ENCODE measurements at regions not wholly inside any gene's neighbourhood (a gene's known extent, or its start where the extent isn't known, plus 50 kb on each side); places are given as distances from the start of the nearest gene placed in this dataset.
"Not testable (repeated sequence)": the region's sequence is repeated elsewhere in the genome, so short reads cannot be mapped to it uniquely, and the experiment has no call there.

- H3K4me3 ChIP-seq (ENCODE audit: low read depth, low read length); H3K9me3 ChIP-seq (ENCODE audit: control insufficient read depth, insufficient read depth, low read depth, low read length); H3K36me3 ChIP-seq (ENCODE audit: control insufficient read depth in 2 of 2, insufficient read depth in 1 of 2, low read length in 2 of 2); H3K4me1 ChIP-seq (ENCODE audit: control insufficient read depth, insufficient read depth, low read length); H3K27ac ChIP-seq (ENCODE audit: extremely low read depth, low read depth, low read length); POLR2A ChIA-PET; CTCF ChIA-PET: not testable (repeated sequence)
- peak; percentile 57; the same call in 1 of the 2 replicates for TF ChIP-seq ZNF146 (tag by site-specific recombination; IDR thresholded peaks at IDR 0.05)
Measured at GRCh38 chr16:7865393-7865792, 532.7 kb downstream of the RBFOX1 start.

- CTCF ChIA-PET, result no interaction called here
- H3K4me3 ChIP-seq (ENCODE audit: low read depth, low read length), result no peak overlapping the region
- TF ChIP-seq ZNF701 (tag by site-specific recombination; IDR thresholded peaks at IDR 0.05), result no peak
- no peak for TF ChIP-seq ZNF776 (tag by site-specific recombination; IDR thresholded peaks at IDR 0.05; ENCODE audit: borderline replicate concordance)
- no peak for TF ChIP-seq ZNF785 (tag by site-specific recombination; IDR thresholded peaks at IDR 0.05)
- TF ChIP-seq SP2 (tag by site-specific recombination; IDR thresholded peaks at IDR 0.05), result no peak
- TF ChIP-seq ZNF354C (tag by site-specific recombination; IDR thresholded peaks at IDR 0.05; ENCODE audit: borderline replicate concordance, low read depth), result no peak
- TF ChIP-seq HOXD13 (CRISPR knock-in tag; IDR thresholded peaks at IDR 0.05; ENCODE audit: borderline replicate concordance), result no peak
- no peak for TF ChIP-seq ZNF629 (tag by site-specific recombination; IDR thresholded peaks at IDR 0.05)
- TF ChIP-seq BCL11B (tag by site-specific recombination; IDR thresholded peaks at IDR 0.05; ENCODE audit: low read depth), result no peak
- no peak for TF ChIP-seq AEBP2 (tag by site-specific recombination; IDR thresholded peaks at IDR 0.05; ENCODE audit: borderline replicate concordance)
- TF ChIP-seq ZNF18 (tag by site-specific recombination; IDR thresholded peaks at IDR 0.05), result no peak
- TF ChIP-seq ZNF621 (tag by site-specific recombination; IDR thresholded peaks at IDR 0.05), result no peak
- TF ChIP-seq ZNF626 (tag by site-specific recombination; IDR thresholded peaks at IDR 0.05), result no peak
- TF ChIP-seq ZNF596 (tag by site-specific recombination; IDR thresholded peaks at IDR 0.05), result no peak
- no peak for TF ChIP-seq ZSCAN30 (tag by site-specific recombination; IDR thresholded peaks at IDR 0.05)
- TF ChIP-seq ZNF394 (tag by site-specific recombination; IDR thresholded peaks at IDR 0.05; ENCODE audit: borderline replicate concordance), result no peak
- TF ChIP-seq KLF16 (tag by site-specific recombination; IDR thresholded peaks at IDR 0.05), result no peak
- no peaks in the 10 kb centered on the region for H3K9me3 ChIP-seq (ENCODE audit: control insufficient read depth, insufficient read depth, low read depth, low read length)
- no peaks in the 10 kb centered on the region for H3K4me1 ChIP-seq (ENCODE audit: control insufficient read depth, insufficient read depth, low read length)
- POLR2A ChIA-PET, result no interaction called here
- H3K36me3 ChIP-seq (ENCODE audit: control insufficient read depth in 2 of 2, insufficient read depth in 1 of 2, low read length in 2 of 2), result no peaks in the 10 kb centered on the region
- no peak overlapping the region for H3K27ac ChIP-seq (ENCODE audit: extremely low read depth, low read depth, low read length)
Measured at GRCh38 chr16:7861891-7862582, 529.4 kb downstream of the RBFOX1 start.

- ChIA-PET POLR2A (no interaction called here), CTCF (no interaction called here)
- H3K36me3 ChIP-seq (ENCODE audit: control insufficient read depth in 2 of 2, insufficient read depth in 1 of 2, low read length in 2 of 2), result no peaks in the 10 kb centered on the region
- H3K4me1 ChIP-seq (ENCODE audit: control insufficient read depth, insufficient read depth, low read length), result no peaks in the 10 kb centered on the region
- H3K4me3 ChIP-seq (ENCODE audit: low read depth, low read length), result no peak overlapping the region
- H3K9me3 ChIP-seq (ENCODE audit: control insufficient read depth, insufficient read depth, low read depth, low read length), result no peaks in the 10 kb centered on the region
- no peak overlapping the region for H3K27ac ChIP-seq (ENCODE audit: extremely low read depth, low read depth, low read length)
- TF ChIP-seq ZXDB (tag by site-specific recombination; IDR thresholded peaks at IDR 0.05) (no peak), ZSCAN18 (tag by site-specific recombination; IDR thresholded peaks at IDR 0.05) (no peak), ZNF140 (tag by site-specific recombination; IDR thresholded peaks at IDR 0.05) (no peak), IKZF3 (tag by site-specific recombination; IDR thresholded peaks at IDR 0.05) (no peak), ZNF146 (tag by site-specific recombination; IDR thresholded peaks at IDR 0.05) (no peak), ZNF239 (tag by site-specific recombination; IDR thresholded peaks at IDR 0.05) (no peak), ZNF777 (tag by site-specific recombination; IDR thresholded peaks at IDR 0.05; ENCODE audit: borderline replicate concordance) (no peak)
Measured at GRCh38 chr16:7853197-7853596, 520.6 kb downstream of the RBFOX1 start.
